SH-SY5Y (cell line): ENCODE measurements at regions not wholly inside any gene's neighbourhood (a gene's known extent, or its start where the extent isn't known, plus 50 kb on each side); places are given as distances from the start of the nearest gene placed in this dataset.

Experiments used
- GATA2 ChIP-seq: IDR thresholded peaks from 2 replicates; pipeline ENCODE4 v1.6.1; 2011; ENCODE audit warnings: mild to moderate bottlenecking, low read depth, low read length
- GATA3 ChIP-seq: IDR thresholded peaks from 2 replicates; pipeline ENCODE4 v1.6.1; 2011; ENCODE audit warnings: low read depth, mild to moderate bottlenecking, low read length, moderate library complexity

DNA sequence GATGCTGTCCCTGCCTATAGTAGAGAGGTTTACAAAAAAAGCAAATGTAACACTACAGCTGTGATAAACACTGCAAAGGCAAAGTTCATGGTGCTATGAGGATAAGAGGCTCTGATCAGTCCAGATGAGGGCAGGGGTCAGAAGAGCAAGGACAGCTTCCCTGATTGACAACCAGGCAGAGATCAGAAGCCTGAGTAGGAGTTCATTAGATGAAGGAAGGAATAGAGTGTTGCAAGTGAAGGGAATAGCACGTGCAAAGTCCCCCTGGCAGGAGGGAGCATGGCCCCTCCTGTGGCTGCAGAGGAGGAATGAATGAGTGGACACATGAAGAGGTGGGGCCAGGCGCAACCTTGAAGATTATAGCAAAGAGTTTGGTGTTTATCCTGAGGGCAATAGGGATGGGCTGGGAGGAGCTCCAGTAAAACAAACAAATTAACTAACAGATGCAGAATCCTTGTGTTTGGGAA lies 208.4 kb upstream of the IRX5 start:
- no peak for TF ChIP-seq GATA3
- TF ChIP-seq GATA2: no peak
